ENCODE measurements at regions not wholly inside any gene's neighbourhood (a gene's known extent, or its start where the extent isn't known, plus 50 kb on each side); places are given as distances from the start of the nearest gene placed in this dataset.
"Not testable (repeated sequence)": the region's sequence is repeated elsewhere in the genome, so short reads cannot be mapped to it uniquely, and the experiment has no call there.

- Mint-ChIP-seq H3K4me1 (no peaks in the 10 kb centered on the region), H3K36me3 (no peaks in the 10 kb centered on the region), H3K27me3 (no peaks in the 10 kb centered on the region), H3K4me3 (no peak overlapping the region), H3K27ac (no peak overlapping the region), H3K9me3 (no peaks in the 10 kb centered on the region)
- no peak for DNase-seq
These were observed 116.1 kb upstream of the ZNF827 start for GRCh38 chr4:146054676-146055075.

- Mint-ChIP-seq H3K9me3 (no peaks in the 10 kb centered on the region), H3K4me1 (no peaks in the 10 kb centered on the region), H3K36me3 (no peaks in the 10 kb centered on the region), H3K4me3 (no peak overlapping the region), H3K27me3 (no peaks in the 10 kb centered on the region), H3K27ac (no peak overlapping the region)
- DNase-seq = no peak
These were observed 115.3 kb upstream of the ZNF827 start for GRCh38 chr4:146053891-146054290.

GRCh38 chr4:146051728-146052391 lies 113.2 kb upstream of the ZNF827 start:
- H3K27me3 Mint-ChIP-seq = no peaks in the 10 kb centered on the region
- H3K9me3 Mint-ChIP-seq = no peaks in the 10 kb centered on the region
- no peak overlapping the region for H3K4me3 Mint-ChIP-seq
- H3K36me3 Mint-ChIP-seq = no peaks in the 10 kb centered on the region
- no peaks in the 10 kb centered on the region for H3K4me1 Mint-ChIP-seq
- no peak for DNase-seq
- no peak overlapping the region for H3K27ac Mint-ChIP-seq

GRCh38 chr4:146051223-146051622 lies 112.6 kb upstream of the ZNF827 start:
- H3K4me1 Mint-ChIP-seq = no peaks in the 10 kb centered on the region
- H3K36me3 Mint-ChIP-seq = no peaks in the 10 kb centered on the region
- no peak for DNase-seq
- no peak overlapping the region for H3K27ac Mint-ChIP-seq
- H3K4me3 Mint-ChIP-seq = no peak overlapping the region
- no peaks in the 10 kb centered on the region for H3K27me3 Mint-ChIP-seq
- H3K9me3 Mint-ChIP-seq = no peaks in the 10 kb centered on the region

GRCh38 chr4:146049802-146050201 lies 111.2 kb upstream of the ZNF827 start:
- Mint-ChIP-seq H3K36me3 (no peaks in the 10 kb centered on the region), H3K4me1 (no peaks in the 10 kb centered on the region), H3K4me3 (no peak overlapping the region), H3K9me3 (no peaks in the 10 kb centered on the region), H3K27me3 (no peaks in the 10 kb centered on the region), H3K27ac (no peak overlapping the region)
- DNase-seq = no peak

- not testable (repeated sequence) for H3K4me3 Mint-ChIP-seq, H3K27ac Mint-ChIP-seq
These were observed 109.1 kb upstream of the ZNF827 start for GRCh38 chr4:146047768-146048167.

GRCh38 chr4:146041139-146042004 lies 102.7 kb upstream of the ZNF827 start:
- H3K36me3 Mint-ChIP-seq = no peaks in the 10 kb centered on the region
- DNase-seq = no peak
- peaks cover 2% of the 10 kb centered on the region for H3K9me3 Mint-ChIP-seq
- no peaks in the 10 kb centered on the region for H3K4me1 Mint-ChIP-seq
- H3K27me3 Mint-ChIP-seq = peaks cover 5% of the 10 kb centered on the region
- no peak overlapping the region for H3K27ac Mint-ChIP-seq
- H3K4me3 Mint-ChIP-seq = no peak overlapping the region

More at GRCh38 chr4:146047768-146048167, 109.1 kb upstream of the ZNF827 start:
- not testable (repeated sequence) for H3K36me3 Mint-ChIP-seq, H3K4me1 Mint-ChIP-seq, H3K27me3 Mint-ChIP-seq, H3K9me3 Mint-ChIP-seq, DNase-seq

GRCh38 chr4:146040623-146041022 lies 102.0 kb upstream of the ZNF827 start:
- Mint-ChIP-seq H3K27me3 (peaks cover 5% of the 10 kb centered on the region), H3K4me1 (no peaks in the 10 kb centered on the region), H3K36me3 (no peaks in the 10 kb centered on the region), H3K4me3 (no peak overlapping the region), H3K9me3 (peaks cover 2% of the 10 kb centered on the region), H3K27ac (no peak overlapping the region)
- DNase-seq = no peak

GRCh38 chr4:146033149-146033548 lies 94.5 kb upstream of the ZNF827 start:
- H3K4me1 Mint-ChIP-seq = peaks cover 12% of the 10 kb centered on the region
- H3K9me3 Mint-ChIP-seq = peaks cover 4% of the 10 kb centered on the region
- no peak overlapping the region for H3K4me3 Mint-ChIP-seq
- peaks cover 21% of the 10 kb centered on the region for H3K27me3 Mint-ChIP-seq
- DNase-seq = no peak
- H3K27ac Mint-ChIP-seq = no peak overlapping the region
- H3K36me3 Mint-ChIP-seq = no peaks in the 10 kb centered on the region

- H3K27ac Mint-ChIP-seq = no peak overlapping the region
- peaks cover 21% of the 10 kb centered on the region for H3K27me3 Mint-ChIP-seq
- no peak for DNase-seq
- H3K4me1 Mint-ChIP-seq = peaks cover 12% of the 10 kb centered on the region
- peaks cover 4% of the 10 kb centered on the region for H3K9me3 Mint-ChIP-seq
- H3K36me3 Mint-ChIP-seq = no peaks in the 10 kb centered on the region
- no peak overlapping the region for H3K4me3 Mint-ChIP-seq
These were observed 93.7 kb upstream of the ZNF827 start for GRCh38 chr4:146032234-146032860.

- H3K27ac Mint-ChIP-seq = no peak overlapping the region
- DNase-seq = peak; percentile 11
These were observed 91.5 kb upstream of the ZNF827 start for GRCh38 chr4:146029939-146030710.

GRCh38 chr4:146029147-146029546 lies 90.5 kb upstream of the ZNF827 start:
- DNase-seq = no peak
- Mint-ChIP-seq H3K27me3 (peaks cover 25% of the 10 kb centered on the region), H3K27ac (no peak overlapping the region), H3K4me1 (peaks cover 12% of the 10 kb centered on the region), H3K4me3 (no peak overlapping the region), H3K9me3 (peaks cover under 1% of the 10 kb centered on the region), H3K36me3 (no peaks in the 10 kb centered on the region)

More at GRCh38 chr4:146029939-146030710, 91.5 kb upstream of the ZNF827 start:
- Mint-ChIP-seq H3K36me3 (no peaks in the 10 kb centered on the region), H3K4me1 (peaks cover 12% of the 10 kb centered on the region), H3K4me3 (no peak overlapping the region), H3K9me3 (peaks cover 4% of the 10 kb centered on the region), H3K27me3 (peaks cover 26% of the 10 kb centered on the region)

- no peak for DNase-seq
- Mint-ChIP-seq H3K36me3 (no peaks in the 10 kb centered on the region), H3K27me3 (peaks cover 15% of the 10 kb centered on the region), H3K27ac (no peak overlapping the region), H3K4me1 (peaks cover 13% of the 10 kb centered on the region), H3K4me3 (no peak overlapping the region), H3K9me3 (no peaks in the 10 kb centered on the region)
These were observed 89.1 kb upstream of the ZNF827 start for GRCh38 chr4:146027761-146028160.

GRCh38 chr4:146023334-146023967 lies 84.8 kb upstream of the ZNF827 start:
- H3K4me1 Mint-ChIP-seq = peaks cover 2% of the 10 kb centered on the region
- no peak overlapping the region for H3K27ac Mint-ChIP-seq
- no peaks in the 10 kb centered on the region for H3K9me3 Mint-ChIP-seq
- peaks cover 1% of the 10 kb centered on the region for H3K36me3 Mint-ChIP-seq
- no peak for DNase-seq
- no peak overlapping the region for H3K4me3 Mint-ChIP-seq
- peaks cover 32% of the 10 kb centered on the region for H3K27me3 Mint-ChIP-seq
